NK-92 treated with Interleukin-12 subunit alpha and Interleukin-12 subunit beta, amount 100 ng/mL, for 24 hours (cell line): ENCODE measurements at regions not wholly inside any gene's neighbourhood (a gene's known extent, or its start where the extent isn't known, plus 50 kb on each side); places are given as distances from the start of the nearest gene placed in this dataset.
"Not testable (repeated sequence)": the region's sequence is repeated elsewhere in the genome, so short reads cannot be mapped to it uniquely, and the experiment has no call there.

Experiments used
- DNase-seq: peaks from one replicate; lab custom pipeline; 2025; lab: John Stamatoyannopoulos, UW

DNA sequence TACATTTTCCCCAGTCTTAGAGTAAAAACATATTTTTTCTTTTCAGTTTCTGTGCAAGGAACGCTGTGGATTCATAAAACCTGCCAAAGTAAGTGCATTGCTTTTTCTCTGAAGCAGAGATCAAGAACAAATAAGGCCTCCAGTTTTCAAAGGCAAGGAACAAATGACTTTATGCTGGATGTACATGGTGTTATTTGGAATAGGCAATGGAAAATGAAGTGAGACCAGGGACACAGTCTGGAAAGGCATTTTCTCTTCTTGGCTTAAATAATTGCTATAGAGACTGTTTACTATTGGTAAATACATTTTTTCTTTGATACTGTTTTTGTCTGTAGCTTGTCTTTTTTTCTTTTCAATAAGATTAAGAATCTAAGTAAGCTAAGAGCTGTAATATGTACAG is 725.9 kb upstream of the MDGA2 start:
- no peak for DNase-seq

DNA sequence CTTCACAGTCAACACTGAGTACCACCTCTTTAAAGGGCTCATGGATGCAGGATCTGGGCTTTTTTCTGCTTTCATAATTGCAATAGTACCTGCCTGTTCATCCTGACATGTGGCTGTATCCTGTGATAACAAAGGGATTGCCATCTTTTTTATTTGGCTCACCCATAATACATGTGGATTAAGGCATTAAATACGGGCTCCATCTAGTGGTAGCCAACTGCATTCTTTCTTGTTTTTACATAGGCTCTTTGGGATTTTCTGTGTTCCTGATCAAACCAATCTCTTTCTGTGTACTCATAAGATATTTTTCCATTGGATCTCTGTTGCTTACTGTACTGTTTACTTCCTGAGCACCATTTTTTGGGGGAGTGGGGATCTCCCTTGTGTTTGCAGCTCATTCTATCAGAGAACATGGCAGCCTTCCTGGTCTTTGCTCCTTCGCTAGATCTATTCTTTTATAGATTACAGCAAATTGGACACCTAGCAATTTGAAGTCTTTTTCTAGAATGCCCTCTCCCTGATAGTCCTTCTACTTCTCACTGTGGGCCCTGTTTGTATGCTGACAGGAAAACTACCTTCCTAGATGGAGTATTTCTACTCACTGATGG is 723.4 kb upstream of the MDGA2 start:
- no peak for DNase-seq

DNA sequence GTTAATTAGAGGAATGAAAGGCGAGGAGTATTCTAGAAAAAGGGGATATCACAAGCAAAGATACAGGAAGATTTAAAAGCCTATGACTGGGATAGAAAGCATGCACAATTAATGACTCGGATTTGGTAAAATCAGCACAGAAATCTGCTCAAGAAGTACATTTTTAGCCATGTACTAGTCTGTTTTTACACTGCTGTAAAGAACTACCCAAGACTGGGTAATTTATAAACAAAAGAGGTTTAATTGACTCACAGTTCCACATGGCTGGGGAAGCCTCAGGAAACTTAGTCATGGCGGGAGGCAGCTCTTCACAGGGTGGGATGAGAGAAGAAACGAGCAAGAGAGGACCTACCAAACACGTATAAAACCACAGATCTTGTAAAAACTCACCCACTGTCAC is 716.3 kb upstream of the MDGA2 start:
- DNase-seq = no peak

DNA sequence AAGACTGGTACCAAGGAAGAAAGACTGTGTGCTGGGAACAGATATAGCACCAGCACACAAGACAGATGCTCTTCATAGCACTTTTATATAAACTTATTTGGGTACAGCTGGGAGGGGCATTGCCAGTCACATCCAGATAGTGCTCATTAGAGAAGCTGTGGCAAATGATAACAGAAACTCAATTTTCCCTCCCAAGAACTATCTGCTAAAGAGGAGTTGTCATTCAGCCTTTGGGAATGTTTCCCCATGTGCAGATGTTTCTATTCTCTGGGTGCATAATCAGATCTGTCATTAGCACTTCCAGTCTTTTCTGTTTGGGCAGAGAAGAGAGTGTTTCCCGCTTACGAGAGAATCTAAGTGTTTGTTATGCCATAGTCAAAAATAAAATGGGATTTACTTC is 714.9 kb upstream of the MDGA2 start:
- no peak for DNase-seq

DNA sequence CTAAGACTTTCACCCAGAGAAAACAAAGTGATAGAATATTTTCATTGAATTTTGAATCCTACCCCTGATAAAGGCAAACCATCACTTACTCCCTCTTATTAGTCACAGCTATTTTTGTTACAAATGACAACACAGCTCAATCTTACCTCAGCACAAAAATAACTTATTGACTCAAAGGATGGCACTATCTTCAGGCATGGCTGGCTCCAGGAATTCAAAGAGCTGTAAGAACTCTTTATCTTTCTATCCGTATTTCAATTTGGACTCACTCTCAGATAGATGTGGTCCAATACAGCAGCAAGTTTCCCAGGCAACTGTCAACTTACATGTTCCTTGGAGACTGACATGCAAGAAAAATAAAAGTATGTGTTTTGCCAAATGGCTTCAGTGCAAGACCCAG is 709.4 kb upstream of the MDGA2 start:
- DNase-seq = no peak

DNA sequence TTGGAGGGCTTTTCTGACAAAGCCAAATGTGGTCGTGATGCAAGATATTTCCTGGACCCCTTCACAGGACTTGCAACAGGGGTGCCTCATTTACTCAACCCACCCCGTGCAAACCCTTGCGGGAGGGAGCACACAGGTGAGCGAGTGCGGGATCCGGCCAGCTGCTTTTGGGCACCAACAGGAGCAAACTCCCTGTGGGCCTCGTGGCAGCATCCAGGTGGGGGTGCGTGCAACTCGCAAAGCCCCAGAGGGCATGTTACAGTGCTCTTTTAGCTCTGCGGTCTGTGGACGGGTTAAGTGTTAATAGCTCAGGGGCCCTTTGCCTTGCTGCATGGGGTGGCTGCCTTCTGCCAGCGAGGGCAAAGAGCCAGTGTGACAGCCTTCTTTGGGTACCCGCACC is 707.6 kb upstream of the MDGA2 start:
- DNase-seq = no peak

DNA sequence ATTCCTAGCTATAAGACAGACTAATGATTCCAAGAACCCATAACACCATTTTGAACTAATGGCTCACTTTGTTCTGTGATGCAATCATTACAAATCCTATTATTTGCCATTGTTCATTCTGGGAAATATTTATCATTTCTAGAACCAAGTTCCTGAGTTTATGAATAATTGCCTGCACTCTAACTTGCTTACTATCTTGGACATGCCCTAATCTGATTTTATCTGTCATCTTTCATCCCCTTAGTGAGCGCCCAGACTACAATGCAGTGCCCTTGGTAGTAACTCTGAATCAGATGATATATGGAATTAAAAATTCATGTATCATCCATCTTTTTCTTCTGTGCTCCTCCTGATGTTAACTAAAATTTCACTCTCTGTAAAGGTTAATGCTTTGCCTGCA is 703.1 kb upstream of the MDGA2 start:
- no peak for DNase-seq

DNA sequence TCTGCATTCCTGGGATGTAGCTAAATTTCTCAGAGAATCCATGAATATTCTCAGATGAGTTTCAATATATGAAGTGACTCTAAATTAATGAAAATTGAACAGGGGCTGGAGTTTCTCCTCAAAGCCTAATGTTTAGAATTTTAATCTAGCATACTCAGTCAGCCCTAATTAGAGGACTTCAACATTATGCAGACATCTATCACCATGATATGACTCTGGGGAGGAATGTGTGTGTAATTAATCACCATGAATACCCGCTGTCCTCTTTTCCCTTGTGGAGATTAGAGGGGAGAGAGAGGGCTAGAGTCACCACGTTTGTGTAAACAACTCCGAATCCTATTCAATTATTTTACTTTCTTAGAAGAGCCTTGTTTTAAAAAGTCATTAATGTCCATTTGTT is 698.6 kb upstream of the MDGA2 start:
- DNase-seq = no peak

DNA sequence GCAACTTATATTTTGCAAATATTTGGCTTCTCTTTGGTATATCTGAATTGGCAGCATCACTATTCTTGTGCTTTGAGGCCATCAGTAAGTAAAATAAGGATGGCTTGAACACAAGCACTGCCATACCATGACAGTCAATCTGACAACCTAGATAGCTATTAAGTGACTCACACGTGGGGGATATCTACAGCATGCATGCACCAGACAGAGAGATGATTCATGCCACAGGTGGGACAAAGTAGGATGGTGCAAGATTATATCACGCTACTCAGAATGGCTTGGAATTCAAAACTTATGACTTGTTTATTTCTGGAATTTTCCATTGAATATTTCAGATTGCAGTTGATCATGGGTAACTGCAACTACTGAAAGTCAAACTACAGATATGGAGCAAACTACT is 675.6 kb upstream of the MDGA2 start:
- DNase-seq = no peak

DNA sequence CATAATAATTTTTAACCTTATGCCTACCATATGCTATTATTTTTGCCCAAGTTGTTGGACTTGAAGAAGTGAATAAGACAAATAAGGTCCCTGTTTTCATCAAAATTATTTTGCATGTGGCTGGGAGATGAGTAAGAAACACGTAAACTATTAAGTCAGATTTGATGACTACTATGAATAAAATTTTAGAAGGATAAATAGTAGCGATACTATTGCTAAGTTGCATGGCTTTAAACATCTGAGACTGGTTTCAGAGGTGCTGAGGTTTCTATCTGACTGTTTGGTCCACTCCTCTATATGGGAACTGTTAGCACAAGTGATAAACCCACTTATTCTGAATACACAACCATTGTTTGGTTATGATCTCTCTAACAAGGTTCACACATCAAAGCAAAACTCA is 674.3 kb upstream of the MDGA2 start:
- DNase-seq = no peak

DNA sequence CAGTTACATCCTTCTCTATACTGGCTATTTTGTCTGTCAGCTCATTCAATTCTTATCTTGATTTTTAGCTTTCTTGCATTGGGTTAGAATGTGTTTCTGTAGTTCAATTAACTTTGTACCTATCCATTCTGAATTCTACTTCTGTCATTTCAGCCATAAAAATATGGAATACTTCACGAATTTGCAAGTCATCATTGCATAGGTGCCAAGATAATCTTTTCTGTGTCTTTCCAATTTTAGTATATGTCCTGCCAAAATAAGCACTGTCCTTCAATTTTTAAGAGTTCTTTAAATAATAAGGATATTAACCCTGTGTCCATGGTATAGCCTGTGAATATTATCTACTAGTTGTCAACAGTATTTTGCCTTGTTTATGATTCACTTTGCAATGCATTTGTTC is 665.7 kb upstream of the MDGA2 start:
- no peak for DNase-seq

DNA sequence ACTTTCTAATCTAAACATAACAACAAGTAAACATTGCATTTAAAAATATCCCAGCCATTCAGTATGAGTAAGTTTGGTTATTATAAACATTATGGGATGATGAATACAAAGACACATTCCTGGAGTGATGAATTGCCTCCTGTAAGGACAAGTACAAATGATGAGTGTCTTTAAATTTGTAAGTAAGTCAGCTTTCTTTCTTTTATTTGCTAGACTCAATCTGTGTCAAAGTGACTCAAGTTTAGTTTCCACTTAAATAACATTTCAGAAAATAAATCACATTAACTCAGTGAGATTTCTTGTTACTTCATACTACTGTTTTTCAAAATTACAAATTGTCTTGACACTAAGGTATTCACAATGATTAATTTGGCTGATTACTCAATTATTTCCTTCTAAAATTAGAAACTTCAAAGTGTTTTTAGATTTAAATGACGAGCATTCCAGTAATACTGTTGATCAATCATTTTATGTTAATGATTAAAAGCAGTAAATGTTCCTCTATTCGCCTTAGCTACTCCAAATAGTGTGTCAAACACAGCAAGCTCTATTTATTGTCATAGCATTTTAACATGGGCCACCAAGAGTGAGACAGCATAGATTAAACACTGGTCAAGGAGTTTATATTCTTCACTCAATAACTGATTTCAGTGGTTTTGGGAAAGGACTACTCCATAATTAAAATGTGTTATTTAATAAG is 658.0 kb upstream of the MDGA2 start:
- DNase-seq = no peak

DNA sequence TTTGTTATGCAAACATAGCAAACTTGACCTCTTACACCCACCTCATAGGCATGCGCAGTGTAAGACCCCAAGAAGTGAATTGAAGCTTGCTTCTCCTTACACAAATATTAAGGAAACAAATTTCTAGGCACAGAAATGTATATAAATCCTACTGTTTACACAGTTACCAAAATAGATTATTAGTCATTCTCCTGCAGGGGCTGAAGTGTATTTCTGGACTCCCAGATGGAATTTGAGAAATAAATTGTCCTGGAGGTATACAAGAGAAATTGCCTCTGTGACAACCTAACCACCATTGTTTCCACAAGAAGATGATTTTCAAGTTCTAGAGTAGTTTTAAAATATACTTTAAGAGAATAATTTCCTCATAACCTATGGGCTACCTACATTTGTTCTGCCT is 656.0 kb upstream of the MDGA2 start:
- no peak for DNase-seq

DNA sequence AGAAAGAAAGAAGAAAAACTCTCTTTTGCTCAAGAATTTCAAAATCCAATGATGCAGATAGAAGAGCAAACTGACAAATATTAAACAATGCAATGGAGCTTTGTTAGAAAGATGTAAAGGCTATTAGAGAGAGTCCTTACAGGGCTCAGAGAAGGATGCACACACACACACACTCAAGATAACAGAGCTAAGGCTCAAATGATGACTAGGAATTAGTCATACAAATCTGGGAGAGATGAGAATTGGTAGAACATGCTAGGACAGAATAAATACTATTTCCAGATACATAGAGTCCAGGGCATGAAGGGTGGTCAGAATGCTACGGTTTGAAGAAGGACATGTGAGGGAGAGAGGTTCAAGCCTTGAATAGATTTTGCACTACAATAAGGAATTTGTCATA is 650.1 kb upstream of the MDGA2 start:
- no peak for DNase-seq

DNA sequence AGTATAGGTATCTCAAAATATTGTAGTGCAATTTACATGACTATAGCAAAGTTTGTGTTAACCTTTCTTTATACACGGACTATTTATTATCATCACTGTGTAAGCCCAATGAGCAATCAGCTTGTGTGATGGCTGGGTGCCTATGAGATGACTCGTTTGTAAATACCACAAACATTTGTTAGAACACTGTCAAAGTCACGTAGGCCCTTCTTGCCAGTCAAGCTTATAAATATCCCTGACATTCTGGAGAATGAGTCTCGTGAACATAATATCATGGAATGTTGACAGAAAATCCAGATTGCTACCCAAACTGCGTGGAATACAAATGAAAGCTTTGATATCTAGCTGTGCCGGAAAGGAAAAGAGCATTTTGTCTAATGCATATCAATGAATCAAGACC is 648.3 kb upstream of the MDGA2 start:
- DNase-seq = no peak

DNA sequence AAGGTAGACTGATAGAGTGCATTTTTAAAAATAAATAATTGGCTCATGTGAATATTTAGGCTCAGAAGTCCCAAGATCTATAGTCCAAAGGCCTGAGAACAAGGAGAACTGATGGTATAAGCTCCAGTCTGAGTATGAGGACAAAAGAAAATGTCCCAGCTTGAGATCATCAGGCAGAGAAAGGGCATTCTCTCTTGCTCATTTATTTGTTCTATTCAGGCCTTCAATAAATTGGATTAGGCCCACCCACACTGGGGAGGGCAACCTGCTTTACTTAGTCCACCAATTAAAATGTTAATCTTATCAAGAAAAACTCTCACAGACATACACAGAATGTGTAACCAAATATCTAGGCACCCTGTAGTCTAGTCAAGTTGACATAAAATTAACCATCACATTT is 644.4 kb upstream of the MDGA2 start:
- no peak for DNase-seq

DNA sequence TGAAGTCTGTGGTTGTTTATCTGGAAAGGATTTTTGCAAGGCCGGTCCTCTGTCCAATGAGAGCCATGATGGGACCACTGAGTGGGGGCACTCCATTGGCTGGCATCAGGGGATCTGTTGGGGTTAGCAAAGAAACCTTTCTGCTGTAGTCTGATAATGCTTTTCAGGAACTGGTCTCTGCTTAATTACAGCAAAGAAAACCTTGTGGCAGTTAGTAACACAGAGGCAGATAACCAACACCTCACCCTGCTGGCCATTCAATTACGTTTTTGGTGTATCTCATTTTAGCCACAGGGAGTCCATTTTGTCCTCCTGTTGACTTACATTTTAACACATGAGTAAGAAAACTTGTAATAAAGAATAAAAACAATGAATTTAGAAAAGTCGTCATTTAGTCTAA is 629.3 kb upstream of the MDGA2 start:
- DNase-seq = no peak

DNA sequence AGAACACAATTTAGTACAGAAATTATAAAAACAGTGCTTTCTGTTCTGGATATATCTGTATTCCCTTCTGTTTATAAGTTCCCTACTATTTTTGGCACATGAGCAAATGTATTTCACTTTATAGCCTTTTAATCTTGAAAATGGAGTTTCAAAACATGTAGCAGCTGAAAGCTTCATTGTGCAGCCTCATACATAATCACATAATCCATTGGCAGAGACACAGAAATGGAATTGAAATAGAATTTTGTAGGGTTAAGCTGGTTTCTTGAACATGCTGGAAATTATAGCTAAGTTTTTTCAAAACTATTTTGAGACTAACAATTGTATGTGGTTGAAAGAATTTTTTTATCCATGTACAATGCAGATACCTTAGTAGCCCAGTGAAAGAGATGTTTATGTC is 614.3 kb upstream of the MDGA2 start:
- DNase-seq = no peak

DNA sequence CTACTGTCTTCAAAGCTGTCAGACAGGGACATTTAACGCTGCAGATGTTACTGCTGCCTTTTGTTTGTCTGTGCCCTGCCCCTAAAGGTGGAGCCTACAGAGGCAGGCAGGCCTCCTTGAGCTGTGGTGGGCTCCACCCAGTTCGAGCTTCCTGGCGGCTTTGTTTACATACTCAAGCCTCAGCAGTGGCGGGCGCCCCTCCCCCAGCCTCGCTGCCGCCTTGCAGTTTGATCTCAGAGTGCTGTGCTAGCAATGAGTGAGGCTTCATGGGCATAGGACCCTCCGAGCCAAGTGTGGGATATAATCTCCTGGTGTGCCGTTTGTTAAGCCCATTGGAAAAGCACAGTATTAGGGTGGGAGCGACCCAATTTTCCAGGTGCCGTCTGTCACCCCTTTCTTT is 609.8 kb upstream of the MDGA2 start:
- not testable (repeated sequence) for DNase-seq

DNA sequence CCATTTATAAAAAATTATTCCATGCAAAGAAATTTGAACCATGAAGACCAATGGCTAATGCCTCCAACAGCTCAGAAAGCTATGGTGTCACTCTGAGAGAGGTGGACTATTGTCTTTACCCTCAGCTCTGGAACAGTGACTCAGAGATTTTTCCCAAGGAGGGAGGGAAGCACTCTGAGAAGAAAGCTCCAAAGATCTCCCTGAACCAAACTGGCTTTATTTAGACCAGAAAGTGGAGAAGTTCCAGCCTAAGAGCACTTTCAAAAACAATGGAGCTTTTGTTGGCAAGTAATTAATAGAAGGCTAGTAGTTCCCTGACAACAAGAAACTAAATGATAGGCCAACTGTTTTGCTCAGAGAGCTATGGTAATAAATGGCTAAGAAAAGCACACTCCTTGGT is 599.9 kb upstream of the MDGA2 start:
- no peak for DNase-seq

DNA sequence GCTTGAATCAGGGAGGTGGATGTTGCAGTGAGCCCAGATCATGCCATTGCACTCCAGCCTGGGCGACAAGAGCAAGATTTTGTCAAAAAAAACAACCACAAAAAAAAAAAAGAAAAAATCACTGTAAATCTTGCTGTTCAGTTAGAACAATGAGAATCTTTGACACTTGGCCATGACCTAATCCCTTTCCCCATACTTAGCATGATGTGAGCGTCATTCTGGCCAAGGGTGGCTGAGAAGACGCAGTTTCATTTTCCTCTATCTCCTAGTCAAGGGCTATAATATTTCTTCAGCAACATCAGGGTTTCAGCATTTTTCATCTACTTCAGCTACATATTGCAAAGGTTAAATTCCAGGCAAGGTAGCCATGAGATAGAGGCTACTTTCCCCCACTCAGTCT is 599.4 kb upstream of the MDGA2 start:
- no peak for DNase-seq

DNA sequence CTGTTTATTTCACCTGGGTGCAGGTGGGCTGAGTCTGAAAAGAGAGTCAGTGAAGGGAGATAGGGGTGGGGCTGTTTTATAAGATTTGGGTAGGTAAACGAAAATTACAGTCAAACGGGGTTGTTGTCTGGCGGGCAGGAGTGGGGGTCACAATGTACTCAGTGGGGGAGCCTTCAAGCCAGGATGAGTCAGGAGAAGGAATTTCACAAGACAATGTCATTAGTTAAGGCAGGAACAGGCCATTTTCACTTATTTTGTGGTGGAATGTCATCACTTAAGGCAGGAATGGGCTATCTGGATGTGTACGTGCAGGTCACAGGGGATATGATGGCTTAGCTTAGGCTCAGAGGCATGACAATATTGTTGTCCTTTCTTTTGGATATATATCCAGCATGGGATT is 592.5 kb upstream of the MDGA2 start:
- not testable (repeated sequence) for DNase-seq

DNA sequence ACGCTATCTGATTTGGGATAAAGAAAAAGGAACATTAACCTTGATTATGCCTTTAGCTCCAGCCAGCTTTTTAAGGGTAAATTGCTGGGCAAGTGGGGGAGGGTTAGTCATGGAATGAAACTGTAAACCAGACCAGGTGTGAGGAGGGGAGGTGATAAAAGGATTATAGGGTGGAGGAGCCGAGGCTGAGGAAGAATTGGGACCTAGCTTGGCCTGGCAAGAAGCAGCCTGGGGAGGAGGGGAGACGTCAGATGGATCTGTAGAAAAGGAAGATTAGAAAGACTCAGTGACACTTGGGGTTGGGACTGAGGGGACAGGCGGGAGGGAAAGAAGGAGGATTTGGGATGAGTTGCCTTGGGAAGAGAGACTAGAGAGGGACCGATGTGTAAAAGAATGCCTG is 590.8 kb upstream of the MDGA2 start:
- not testable (repeated sequence) for DNase-seq

DNA sequence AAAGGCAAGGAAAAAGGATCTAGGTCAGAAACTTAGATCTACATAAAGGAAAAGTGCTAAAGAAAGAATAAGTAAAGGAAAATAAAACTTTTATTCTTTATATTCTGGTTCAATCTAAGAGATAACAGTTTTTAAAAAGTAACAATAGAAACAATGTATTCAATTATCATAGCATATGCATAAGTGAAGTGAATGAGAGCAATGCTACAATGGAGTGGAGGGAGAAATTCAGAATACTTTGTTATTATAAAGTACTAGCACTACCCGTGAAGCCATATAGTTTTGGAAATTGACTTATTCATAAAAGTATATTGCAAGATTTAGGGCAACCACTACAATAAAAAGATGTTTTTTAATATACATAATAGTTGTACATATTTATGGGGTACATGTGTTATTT is 586.0 kb upstream of the MDGA2 start:
- no peak for DNase-seq
